HEK293 (cell line): ENCODE measurements at regions not wholly inside any gene's neighbourhood (a gene's known extent, or its start where the extent isn't known, plus 50 kb on each side); places are given as distances from the start of the nearest gene placed in this dataset.
A peak's percentile ranks its signal among the peaks of the same experiment; 100 is the strongest.

Experiments used
- BCL11B ChIP-seq: fragments of 450-650 bp; formaldehyde crosslinking; IDR thresholded peaks from 2 replicates; pipeline ENCODE4 v1.5.1; 2016; ENCODE audit warnings: low read depth, missing biosample characterization, missing genetic modification characterization
- CTCF ChIP-seq: fragments of 450-650 bp; formaldehyde crosslinking; IDR thresholded peaks from 2 replicates; pipeline ENCODE4 v1.5.1; 2016; ENCODE audit warnings: missing biosample characterization, missing genetic modification characterization
- GLI2 ChIP-seq: fragments of 450-650 bp; formaldehyde crosslinking; IDR thresholded peaks from 2 replicates; pipeline ENCODE4; 2017; ENCODE audit warnings: missing biosample characterization, missing genetic modification characterization, low read depth, borderline replicate concordance
- HOXD13 ChIP-seq: sonication (generic); formaldehyde crosslinking; IDR thresholded peaks from 2 replicates; pipeline ENCODE4 v1.8.0; 2022; ENCODE audit warnings: missing genetic modification reagents, borderline replicate concordance
- ZNF157 ChIP-seq: fragments of 450-650 bp; formaldehyde crosslinking; IDR thresholded peaks from 2 replicates; pipeline ENCODE4 v1.5.1; 2016; ENCODE audit warnings: missing biosample characterization, missing genetic modification characterization
- ZNF24 ChIP-seq: fragments of 450-650 bp; formaldehyde crosslinking; IDR thresholded peaks from 2 replicates; pipeline ENCODE4 v1.5.1; 2016; ENCODE audit warnings: missing biosample characterization, missing genetic modification characterization
- ZNF302 ChIP-seq: fragments of 450-650 bp; formaldehyde crosslinking; IDR thresholded peaks from 2 replicates; pipeline ENCODE4 v1.5.1; 2016; ENCODE audit warnings: missing biosample characterization, missing genetic modification characterization, low read depth
- ZNF311 ChIP-seq: fragments of 450-650 bp; formaldehyde crosslinking; IDR thresholded peaks from 2 replicates; pipeline ENCODE4 v1.5.1; 2017; ENCODE audit warnings: missing biosample characterization, missing genetic modification characterization, borderline replicate concordance
- ZNF548 ChIP-seq: fragments of 450-650 bp; formaldehyde crosslinking; IDR thresholded peaks from 2 replicates; pipeline ENCODE4 v1.5.1; 2016; ENCODE audit warnings: missing biosample characterization, missing genetic modification characterization
- TF ChIP-seq, protein P1 (sequence below): fragments of 450-650 bp; formaldehyde crosslinking; IDR thresholded peaks from 2 replicates; pipeline ENCODE4 v1.5.1; 2016; ENCODE audit warnings: missing biosample characterization, missing genetic modification characterization
- TF ChIP-seq, protein P2 (sequence below): fragments of 450-650 bp; formaldehyde crosslinking; IDR thresholded peaks from 2 replicates; pipeline ENCODE4 v1.5.1; 2016; ENCODE audit warnings: missing biosample characterization, missing genetic modification characterization

DNA sequence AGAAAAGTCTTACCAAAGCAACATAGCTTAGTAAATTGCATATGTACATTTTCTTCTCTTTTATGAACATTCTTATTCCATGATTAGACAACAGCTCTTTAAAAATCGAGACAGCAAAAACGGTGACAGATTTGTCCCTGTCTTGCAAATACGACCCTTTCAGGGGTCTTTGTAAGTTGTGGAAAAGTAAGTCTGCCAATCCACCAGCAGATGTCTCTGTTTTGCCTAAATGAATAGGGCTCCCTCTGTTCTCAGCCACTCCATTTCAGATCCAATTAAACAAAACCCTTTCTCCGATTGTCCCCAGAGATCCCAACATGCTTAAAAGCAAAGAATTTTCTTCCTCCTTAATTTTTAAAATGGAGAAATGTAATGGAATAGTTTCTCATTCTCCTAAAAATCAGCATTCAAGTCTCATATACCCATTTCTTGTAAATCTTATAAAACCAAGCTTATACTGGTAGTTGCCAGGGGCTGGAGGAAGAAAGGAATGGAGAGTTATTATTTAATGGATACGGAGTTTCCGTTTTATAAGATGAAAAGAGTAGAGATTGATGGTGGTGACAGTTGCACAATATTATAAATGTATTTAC is 61.0 kb upstream of the NFE2L3 start:
- TF ChIP-seq ZNF24 (tag by site-specific recombination) (no peak), CTCF (peak; percentile 49), ZNF157 (tag by site-specific recombination) (no peak), ZNF548 (no peak), HOXD13 (CRISPR knock-in tag) (no peak), BCL11B (no peak), ZNF302 (tag by site-specific recombination) (no peak), ZNF311 (tag by site-specific recombination) (no peak), GLI2 (tag by site-specific recombination) (no peak)
- TF ChIP-seq, protein P1, sequence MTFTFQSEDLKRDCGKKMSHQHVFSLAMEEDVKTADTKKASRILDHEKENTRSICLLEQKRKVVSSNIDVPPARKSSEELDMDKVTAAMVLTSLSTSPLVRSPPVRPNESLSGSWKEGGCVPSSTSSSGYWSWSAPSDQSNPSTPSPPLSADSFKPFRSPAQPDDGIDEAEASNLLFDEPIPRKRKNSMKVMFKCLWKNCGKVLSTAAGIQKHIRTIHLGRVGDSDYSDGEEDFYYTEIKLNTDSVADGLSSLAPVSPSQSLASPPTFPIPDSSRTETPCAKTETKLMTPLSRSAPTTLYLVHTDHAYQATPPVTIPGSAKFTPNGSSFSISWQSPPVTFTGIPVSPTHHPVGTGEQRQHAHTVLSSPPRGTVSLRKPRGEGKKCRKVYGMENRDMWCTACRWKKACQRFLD (tag by site-specific recombination), result no peak
- TF ChIP-seq, protein P2, sequence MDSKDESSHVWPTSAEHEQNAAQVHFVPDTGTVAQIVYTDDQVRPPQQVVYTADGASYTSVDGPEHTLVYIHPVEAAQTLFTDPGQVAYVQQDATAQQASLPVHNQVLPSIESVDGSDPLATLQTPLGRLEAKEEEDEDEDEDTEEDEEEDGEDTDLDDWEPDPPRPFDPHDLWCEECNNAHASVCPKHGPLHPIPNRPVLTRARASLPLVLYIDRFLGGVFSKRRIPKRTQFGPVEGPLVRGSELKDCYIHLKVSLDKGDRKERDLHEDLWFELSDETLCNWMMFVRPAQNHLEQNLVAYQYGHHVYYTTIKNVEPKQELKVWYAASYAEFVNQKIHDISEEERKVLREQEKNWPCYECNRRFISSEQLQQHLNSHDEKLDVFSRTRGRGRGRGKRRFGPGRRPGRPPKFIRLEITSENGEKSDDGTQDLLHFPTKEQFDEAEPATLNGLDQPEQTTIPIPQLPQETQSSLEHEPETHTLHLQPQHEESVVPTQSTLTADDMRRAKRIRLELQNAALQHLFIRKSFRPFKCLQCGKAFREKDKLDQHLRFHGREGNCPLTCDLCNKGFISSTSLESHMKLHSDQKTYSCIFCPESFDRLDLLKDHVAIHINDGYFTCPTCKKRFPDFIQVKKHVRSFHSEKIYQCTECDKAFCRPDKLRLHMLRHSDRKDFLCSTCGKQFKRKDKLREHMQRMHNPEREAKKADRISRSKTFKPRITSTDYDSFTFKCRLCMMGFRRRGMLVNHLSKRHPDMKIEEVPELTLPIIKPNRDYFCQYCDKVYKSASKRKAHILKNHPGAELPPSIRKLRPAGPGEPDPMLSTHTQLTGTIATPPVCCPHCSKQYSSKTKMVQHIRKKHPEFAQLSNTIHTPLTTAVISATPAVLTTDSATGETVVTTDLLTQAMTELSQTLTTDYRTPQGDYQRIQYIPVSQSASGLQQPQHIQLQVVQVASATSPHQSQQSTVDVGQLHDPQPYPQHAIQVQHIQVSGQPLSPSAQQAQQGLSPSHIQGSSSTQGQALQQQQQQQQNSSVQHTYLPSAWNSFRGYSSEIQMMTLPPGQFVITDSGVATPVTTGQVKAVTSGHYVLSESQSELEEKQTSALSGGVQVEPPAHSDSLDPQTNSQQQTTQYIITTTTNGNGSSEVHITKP (tag by site-specific recombination), result no peak
